ENCODE measurements at regions not wholly inside any gene's neighbourhood (a gene's known extent, or its start where the extent isn't known, plus 50 kb on each side); places are given as distances from the start of the nearest gene placed in this dataset.
A peak's percentile ranks its signal among the peaks of the same experiment; 100 is the strongest.

- DNase-seq: no peak
These were observed 111.1 kb downstream of the AIPL1 start for GRCh38 chr17:6323626-6324356.

- no peak for DNase-seq
These were observed 112.6 kb downstream of the AIPL1 start for GRCh38 chr17:6322316-6322715.

- no peak for DNase-seq
These were observed 120.6 kb downstream of the AIPL1 start for GRCh38 chr17:6314311-6314710.

GRCh38 chr17:6313835-6314234 lies 121.1 kb downstream of the AIPL1 start:
- no peak for DNase-seq

- DNase-seq: no peak
These were observed 128.1 kb downstream of the AIPL1 start for GRCh38 chr17:6306820-6307219.

GRCh38 chr17:6305613-6306360 lies 129.1 kb downstream of the AIPL1 start:
- no peak for DNase-seq

GRCh38 chr17:6304894-6305612 lies 129.9 kb downstream of the AIPL1 start:
- DNase-seq: no peak

GRCh38 chr17:6303664-6304063 lies 131.3 kb downstream of the AIPL1 start:
- DNase-seq: peak; percentile 44

GRCh38 chr17:6299275-6299674 lies 135.6 kb downstream of the AIPL1 start:
- no peak for DNase-seq

GRCh38 chr17:6297960-6298359 lies 137.0 kb downstream of the AIPL1 start:
- DNase-seq: no peak

GRCh38 chr17:6297119-6297518 lies 137.8 kb downstream of the AIPL1 start:
- DNase-seq: no peak

- no peak for DNase-seq
These were observed 144.3 kb downstream of the AIPL1 start for GRCh38 chr17:6290488-6291196.

GRCh38 chr17:6286233-6286632 lies 148.7 kb downstream of the AIPL1 start:
- DNase-seq: no peak

GRCh38 chr17:6285486-6285885 lies 149.4 kb downstream of the AIPL1 start:
- DNase-seq: no peak

GRCh38 chr17:6279659-6280058 lies 155.3 kb downstream of the AIPL1 start:
- peak; percentile 69 for DNase-seq

GRCh38 chr17:6278376-6278775 lies 156.5 kb downstream of the AIPL1 start:
- no peak for DNase-seq

GRCh38 chr17:6276711-6277110 lies 158.2 kb downstream of the AIPL1 start:
- DNase-seq: no peak

GRCh38 chr17:6274310-6274709 lies 160.6 kb downstream of the AIPL1 start:
- DNase-seq: no peak

- peak; percentile 52 for DNase-seq
These were observed 165.4 kb downstream of the AIPL1 start for GRCh38 chr17:6269478-6269877.

- DNase-seq: no peak
These were observed 173.5 kb downstream of the AIPL1 start for GRCh38 chr17:6261466-6261865.

- DNase-seq: no peak
These were observed 175.0 kb downstream of the AIPL1 start for GRCh38 chr17:6259899-6260298.

GRCh38 chr17:6257336-6257735 lies 177.6 kb downstream of the AIPL1 start:
- no peak for DNase-seq

- no peak for DNase-seq
These were observed 179.6 kb downstream of the AIPL1 start for GRCh38 chr17:6255322-6255721.
